Activated CD8-positive, alpha-beta T cell treated with anti-CD3 and anti-CD28 coated beads, Interleukin-2, amount 10 ng/mL, durations not matched to agents 7 days and 5 days (primary cell): ENCODE measurements at regions not wholly inside any gene's neighbourhood (a gene's known extent, or its start where the extent isn't known, plus 50 kb on each side); places are given as distances from the start of the nearest gene placed in this dataset.

Source experiments
- ATAC-seq: fragments of 150-1000 bp; cut with Tn5 transposase; one replicate; pipeline ENCODE4 v1.10.0; 2021; ENCODE audit warnings: moderate library complexity
- CTCF ChIA-PET: fragments of 350-600 bp; sonication (Branson Sonifier 250); formaldehyde crosslinking; loops from one replicate; lab custom pipeline; 2021; ENCODE audit warnings: antibody characterized with exemption; lab: Charles Lee
- POLR2A ChIA-PET: fragments of 350-600 bp; sonication (Branson Sonifier 250); formaldehyde crosslinking; loops from one replicate; lab custom pipeline; 2021; ENCODE audit warnings: antibody characterized with exemption; lab: Charles Lee
- DNase-seq: peaks from one replicate; pipeline ENCODE4 v3.0.0-alpha.2; 2020
- H3K27ac Mint-ChIP-seq: one replicate; pipeline ENCODE4 v1.8.0; 2021; ENCODE audit warnings: mild to moderate bottlenecking, mixed read lengths
- H3K27me3 Mint-ChIP-seq: one replicate; pipeline ENCODE4 v1.8.0; 2021; ENCODE audit warnings: low read depth, mixed read lengths
- H3K36me3 Mint-ChIP-seq: one replicate; pipeline ENCODE4 v1.8.0; 2021; ENCODE audit warnings: low read depth, mixed read lengths
- H3K4me1 Mint-ChIP-seq: one replicate; pipeline ENCODE4 v1.8.0; 2021; ENCODE audit warnings: low read depth, mixed read lengths
- H3K4me3 Mint-ChIP-seq: one replicate; pipeline ENCODE4 v1.8.0; 2021; ENCODE audit warnings: mild to moderate bottlenecking, mixed read lengths
- H3K9me3 Mint-ChIP-seq: one replicate; pipeline ENCODE4 v1.8.0; 2022; ENCODE audit warnings: mixed read lengths; ENCODE audit not compliant: insufficient read depth

GRCh38 chr21:35211782-35212181 is 162.7 kb upstream of the RUNX1 start:
- Mint-ChIP-seq H3K4me1 (peaks cover under 1% of the 10 kb centered on the region), H3K36me3 (no peaks in the 10 kb centered on the region), H3K27me3 (peaks cover 11% of the 10 kb centered on the region), H3K9me3 (peaks cover 6% of the 10 kb centered on the region), H3K4me3 (no peak overlapping the region), H3K27ac (no peak overlapping the region)
- CTCF ChIA-PET: no interaction called here
- ATAC-seq (no peak), DNase-seq (no peak)
- POLR2A ChIA-PET: no interaction called here

DNA sequence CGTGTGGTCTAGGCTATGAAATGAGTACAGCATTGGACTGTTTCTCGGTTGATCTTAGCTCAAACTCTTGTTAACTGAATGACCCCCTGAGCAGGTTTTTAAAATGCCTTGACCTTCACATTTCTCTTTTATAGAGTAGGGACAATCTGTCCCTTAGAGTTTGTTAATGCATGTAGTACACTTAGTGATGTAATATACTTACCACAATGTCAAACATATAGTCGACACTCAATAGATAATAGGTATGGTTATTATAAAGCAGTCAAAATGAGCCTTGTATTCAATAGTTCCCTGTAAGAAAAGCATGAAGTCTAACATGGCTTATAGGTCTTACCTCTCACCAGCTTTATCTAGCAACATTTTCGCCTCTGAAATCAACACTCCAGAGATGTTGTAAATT is 161.0 kb upstream of the RUNX1 start:
- peaks cover 14% of the 10 kb centered on the region for H3K4me1 Mint-ChIP-seq
- H3K36me3 Mint-ChIP-seq: no peaks in the 10 kb centered on the region
- ATAC-seq (no peak), DNase-seq (no peak)
- POLR2A ChIA-PET: no interaction called here
- CTCF ChIA-PET: no interaction called here
- H3K27ac Mint-ChIP-seq: no peak overlapping the region
- peaks cover 6% of the 10 kb centered on the region for H3K9me3 Mint-ChIP-seq
- peaks cover 13% of the 10 kb centered on the region for H3K27me3 Mint-ChIP-seq
- H3K4me3 Mint-ChIP-seq: no peak overlapping the region

DNA sequence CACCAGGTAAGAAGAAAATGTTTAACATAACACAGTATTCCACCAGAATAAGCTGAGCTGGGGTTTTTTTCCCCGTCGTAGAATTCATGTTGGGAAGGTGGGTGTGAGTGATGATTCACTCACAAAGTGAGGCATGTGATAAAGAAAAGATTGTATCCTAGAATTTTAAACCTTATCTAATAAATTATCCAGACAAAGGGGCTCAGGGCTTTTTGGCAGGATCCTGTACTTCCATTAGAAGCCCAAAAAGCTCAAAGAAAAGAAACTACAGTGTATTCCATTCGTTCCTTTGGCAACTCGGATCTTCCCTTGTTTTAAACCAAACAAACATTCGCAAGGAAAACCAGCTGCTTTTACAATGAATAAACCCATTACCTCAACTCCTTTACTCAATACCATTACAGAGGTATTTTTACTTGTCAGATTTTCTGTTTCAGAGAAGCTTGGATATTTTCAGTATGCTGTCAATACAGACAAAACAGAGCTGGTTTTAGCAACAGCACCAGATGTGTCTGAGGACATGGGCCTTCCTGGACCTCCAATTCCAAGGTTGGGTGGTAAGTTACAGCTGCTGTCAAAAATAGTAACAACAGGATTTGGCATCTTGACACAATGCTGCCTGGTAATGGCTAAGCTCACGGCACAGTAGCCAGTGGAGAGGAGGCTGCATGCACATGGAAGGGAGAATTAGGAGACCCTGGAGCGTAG is 159.9 kb upstream of the RUNX1 start:
- Mint-ChIP-seq H3K27me3 (peaks cover 15% of the 10 kb centered on the region), H3K27ac (no peak overlapping the region), H3K4me1 (peaks cover 20% of the 10 kb centered on the region), H3K36me3 (no peaks in the 10 kb centered on the region), H3K9me3 (peaks cover 6% of the 10 kb centered on the region), H3K4me3 (no peak overlapping the region)
- ATAC-seq (no peak), DNase-seq (no peak)
- ChIA-PET CTCF (no interaction called here), POLR2A (no interaction called here)

DNA sequence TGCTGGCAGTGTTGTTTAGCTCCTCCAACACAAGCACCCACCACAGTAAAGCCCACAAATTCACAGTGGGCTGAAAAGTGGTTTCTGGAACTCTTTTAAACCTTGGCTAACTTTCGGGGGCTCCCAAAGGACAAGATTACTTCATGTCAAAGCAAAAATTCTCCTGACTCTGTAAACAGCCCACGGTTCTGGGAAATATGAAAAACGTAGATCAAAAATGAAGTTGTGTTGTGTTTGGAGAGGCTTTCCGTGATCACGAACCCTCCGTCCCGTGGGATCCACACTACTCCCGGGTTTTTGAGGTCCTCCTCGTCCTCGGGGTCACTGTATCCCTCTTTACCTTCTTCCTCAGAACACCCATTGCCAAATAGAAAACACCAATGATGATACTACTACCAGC is 159.0 kb upstream of the RUNX1 start:
- Mint-ChIP-seq H3K4me3 (no peak overlapping the region), H3K9me3 (peaks cover 6% of the 10 kb centered on the region), H3K36me3 (no peaks in the 10 kb centered on the region), H3K4me1 (peaks cover 20% of the 10 kb centered on the region), H3K27ac (no peak overlapping the region), H3K27me3 (peaks cover 15% of the 10 kb centered on the region)
- ATAC-seq (no peak), DNase-seq (no peak)
- ChIA-PET POLR2A (interaction anchor here (0.5 kb wide), 1 partner anchor 484 kb away, joined by 3 read pairs; no protein-coding TSS in a partner anchor), CTCF (interaction anchor here (1.6 kb wide), 1 partner anchor 8 kb away, joined by 6 read pairs; no protein-coding TSS in a partner anchor)

- no peak for DNase-seq
- H3K27me3 Mint-ChIP-seq: peaks cover 15% of the 10 kb centered on the region
- H3K36me3 Mint-ChIP-seq: no peaks in the 10 kb centered on the region
- POLR2A ChIA-PET: no interaction called here
- peaks cover 20% of the 10 kb centered on the region for H3K4me1 Mint-ChIP-seq
- H3K9me3 Mint-ChIP-seq: peaks cover 6% of the 10 kb centered on the region
- no peak for ATAC-seq
- H3K4me3 Mint-ChIP-seq: no peak overlapping the region
- CTCF ChIA-PET: interaction anchor here (1.6 kb wide), 1 partner anchor 9 kb away, joined by 6 read pairs; no protein-coding TSS in a partner anchor
- H3K27ac Mint-ChIP-seq: no peak overlapping the region
These were observed 158.2 kb upstream of the RUNX1 start for GRCh38 chr21:35207322-35207721.

GRCh38 chr21:35206141-35207125 is 157.3 kb upstream of the RUNX1 start:
- DNase-seq (no peak), ATAC-seq (no peak)
- ChIA-PET POLR2A (interaction anchor here (1.5 kb wide), 1 partner anchor 155 kb away, joined by 3 read pairs; no protein-coding TSS in a partner anchor), CTCF (interaction anchor here (1.2 to 1.7 kb wide), 4 partner anchors 8 to 317 kb away, joined by 3 to 7 read pairs (median 5); no protein-coding TSS in a partner anchor)
- Mint-ChIP-seq H3K4me1 (peaks cover 20% of the 10 kb centered on the region), H3K27ac (no peak overlapping the region), H3K4me3 (no peak overlapping the region), H3K36me3 (no peaks in the 10 kb centered on the region), H3K9me3 (peaks cover 6% of the 10 kb centered on the region), H3K27me3 (peaks cover 12% of the 10 kb centered on the region)

DNA sequence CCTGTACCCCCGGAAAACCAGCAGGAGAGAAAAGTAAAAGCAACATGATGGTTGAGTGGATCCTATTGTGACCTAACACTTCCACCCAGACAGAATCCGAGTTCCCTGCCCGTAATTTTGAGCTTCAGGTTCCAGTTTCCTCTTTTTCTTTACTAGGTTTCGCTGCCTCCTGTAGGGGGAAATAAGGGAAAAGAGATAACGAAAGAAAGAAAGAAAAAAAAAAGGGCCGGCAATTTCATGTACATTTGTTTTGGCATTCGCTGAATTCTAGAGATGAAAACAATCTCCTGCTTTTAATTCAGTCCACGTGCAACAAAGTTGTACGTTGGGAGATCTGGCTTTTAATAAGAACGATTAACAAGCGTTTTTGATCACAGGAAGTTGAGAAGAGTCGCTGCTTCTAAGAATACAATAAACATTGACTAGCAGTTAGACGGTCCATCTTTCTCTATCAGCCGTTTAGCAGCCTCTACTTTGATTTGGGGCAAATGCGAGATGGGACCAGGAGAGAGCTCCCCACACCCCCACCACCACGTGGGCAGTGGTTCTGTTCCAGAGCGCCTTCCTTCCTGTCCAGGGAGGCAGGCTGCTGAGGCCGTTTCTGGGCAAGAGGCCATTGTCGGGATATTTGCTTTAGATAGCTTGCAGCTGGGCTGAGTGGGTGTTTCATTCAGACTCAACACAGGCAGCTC is 155.9 kb upstream of the RUNX1 start:
- CTCF ChIA-PET: interaction anchor here (1.2 to 1.7 kb wide), 5 partner anchors 10 to 315 kb away, joined by 3 to 7 read pairs (median 3); no protein-coding TSS in a partner anchor
- Mint-ChIP-seq H3K4me1 (peaks cover 20% of the 10 kb centered on the region), H3K9me3 (no peaks in the 10 kb centered on the region), H3K36me3 (no peaks in the 10 kb centered on the region), H3K27me3 (peaks cover 10% of the 10 kb centered on the region), H3K27ac (peak overlapping the region; percentile 13), H3K4me3 (peak overlapping the region; percentile 65)
- DNase-seq: no peak
- POLR2A ChIA-PET: interaction anchor here (0.5 to 1.5 kb wide), 3 partner anchors 22 to 154 kb away, joined by 3 read pairs; no protein-coding TSS in a partner anchor
- ATAC-seq: no peak

GRCh38 chr21:35204125-35204524 is 155.0 kb upstream of the RUNX1 start:
- Mint-ChIP-seq H3K4me3 (no peak overlapping the region), H3K4me1 (peaks cover 20% of the 10 kb centered on the region), H3K27ac (no peak overlapping the region), H3K36me3 (no peaks in the 10 kb centered on the region), H3K9me3 (no peaks in the 10 kb centered on the region), H3K27me3 (peaks cover 8% of the 10 kb centered on the region)
- no peak for DNase-seq
- POLR2A ChIA-PET: interaction anchor here (1.3 kb wide), 1 partner anchor 23 kb away, joined by 3 read pairs; no protein-coding TSS in a partner anchor
- no peak for ATAC-seq
- CTCF ChIA-PET: interaction anchor here (1.2 kb wide), 1 partner anchor 34 kb away, joined by 3 read pairs; no protein-coding TSS in a partner anchor

DNA sequence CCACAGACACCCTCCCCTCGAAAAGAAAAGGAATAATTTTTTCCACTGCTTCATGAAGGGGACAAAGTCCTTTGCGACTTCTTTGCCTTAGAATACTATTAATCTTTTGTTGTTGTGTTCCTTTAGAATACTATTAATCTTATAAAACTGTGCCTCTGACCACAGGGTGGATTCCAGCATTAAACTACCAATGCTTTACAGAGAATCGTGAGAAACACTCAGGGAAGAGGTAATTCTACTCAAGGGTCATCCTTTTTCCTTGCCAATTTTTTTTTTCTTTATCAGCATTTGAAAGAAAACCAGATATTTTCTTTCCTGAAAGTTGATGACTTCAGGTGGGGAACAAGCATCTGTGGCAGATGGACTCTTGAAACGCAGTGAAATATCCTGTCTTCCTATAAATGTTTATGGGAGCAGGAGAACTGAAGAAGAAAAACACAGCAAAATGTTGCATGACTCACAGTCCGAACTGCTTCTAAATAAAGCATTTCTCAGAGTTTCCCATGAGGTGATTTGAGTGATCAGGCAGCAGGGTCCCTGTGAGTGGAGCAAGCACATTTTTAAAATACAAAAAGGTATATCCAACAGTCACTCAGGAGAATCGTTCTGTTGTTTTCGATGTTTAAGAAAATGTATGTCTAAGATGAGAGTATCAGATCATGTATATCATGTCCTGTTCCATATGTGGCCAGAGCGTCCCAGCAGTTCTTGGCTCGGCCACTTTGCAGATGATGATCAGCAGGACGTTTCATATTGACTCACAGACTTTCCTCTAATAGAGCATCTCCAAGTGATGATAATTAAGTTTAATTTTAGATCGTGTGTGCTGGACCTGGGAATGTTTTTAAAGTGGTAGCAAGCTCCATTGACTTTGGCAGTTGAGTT is 154.2 kb upstream of the RUNX1 start:
- Mint-ChIP-seq H3K4me1 (peaks cover 20% of the 10 kb centered on the region), H3K27ac (no peak overlapping the region), H3K4me3 (no peak overlapping the region), H3K36me3 (no peaks in the 10 kb centered on the region), H3K27me3 (peaks cover 8% of the 10 kb centered on the region), H3K9me3 (no peaks in the 10 kb centered on the region)
- DNase-seq (no peak), ATAC-seq (no peak)
- ChIA-PET CTCF (interaction anchor here (1.2 kb wide), 1 partner anchor 33 kb away, joined by 3 read pairs; no protein-coding TSS in a partner anchor), POLR2A (no interaction called here)

DNA sequence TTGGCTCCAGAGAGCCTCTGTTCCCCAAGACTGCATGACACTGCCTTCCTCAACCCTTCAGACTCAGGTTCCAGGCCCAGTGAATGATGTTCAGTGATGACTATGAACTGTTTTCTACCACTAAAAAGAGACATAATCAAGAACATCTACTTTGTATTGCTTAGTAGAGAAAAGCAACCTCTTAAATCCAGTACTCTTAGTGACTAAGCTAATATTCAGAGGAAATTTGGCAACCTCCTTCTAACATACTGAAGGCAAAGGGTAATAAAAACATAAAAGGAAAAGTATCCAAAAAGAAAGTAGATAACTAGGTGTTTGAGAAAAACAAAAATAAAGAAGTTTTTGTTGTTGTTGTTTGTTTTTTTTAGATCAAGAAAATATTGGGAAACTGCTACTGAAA is 153.3 kb upstream of the RUNX1 start:
- POLR2A ChIA-PET: no interaction called here
- DNase-seq (no peak), ATAC-seq (no peak)
- H3K4me1 Mint-ChIP-seq: peaks cover 20% of the 10 kb centered on the region
- no peaks in the 10 kb centered on the region for H3K36me3 Mint-ChIP-seq
- H3K27ac Mint-ChIP-seq: no peak overlapping the region
- H3K4me3 Mint-ChIP-seq: no peak overlapping the region
- CTCF ChIA-PET: no interaction called here
- peaks cover 8% of the 10 kb centered on the region for H3K27me3 Mint-ChIP-seq
- H3K9me3 Mint-ChIP-seq: no peaks in the 10 kb centered on the region
